HG03060 (cell line): ENCODE measurements at regions not wholly inside any gene's neighbourhood (a gene's known extent, or its start where the extent isn't known, plus 50 kb on each side); places are given as distances from the start of the nearest gene placed in this dataset.

Experiments
- ATAC-seq: cut with Tn5 transposase; IDR thresholded peaks from one replicate; pipeline ENCODE4 v1.9.1; 2021; ENCODE audit warnings: low read depth, moderate number of reproducible peaks; ENCODE audit not compliant: unreplicated experiment

GRCh38 chr15:70260580-70260979 is 162.9 kb upstream of the TLE3 start:
- ATAC-seq, result no peak

GRCh38 chr15:70259640-70260508 is 162.2 kb upstream of the TLE3 start:
- ATAC-seq, result no peak

- ATAC-seq, result no peak
These were observed 161.3 kb upstream of the TLE3 start for GRCh38 chr15:70259028-70259424.

- no peak for ATAC-seq
These were observed 160.8 kb upstream of the TLE3 start for GRCh38 chr15:70258369-70259027.

GRCh38 chr15:70257573-70258248 is 160.0 kb upstream of the TLE3 start:
- ATAC-seq, result no peak

GRCh38 chr15:70257047-70257446 is 159.3 kb upstream of the TLE3 start:
- ATAC-seq, result no peak

GRCh38 chr15:70254311-70254869 is 156.7 kb upstream of the TLE3 start:
- ATAC-seq, result no peak

GRCh38 chr15:70253461-70254156 is 155.9 kb upstream of the TLE3 start:
- no peak for ATAC-seq

- no peak for ATAC-seq
These were observed 155.2 kb upstream of the TLE3 start for GRCh38 chr15:70252951-70253320.

- no peak for ATAC-seq
These were observed 154.6 kb upstream of the TLE3 start for GRCh38 chr15:70252056-70252950.

- no peak for ATAC-seq
These were observed 153.7 kb upstream of the TLE3 start for GRCh38 chr15:70251246-70251990.

GRCh38 chr15:70250208-70251201 is 152.8 kb upstream of the TLE3 start:
- ATAC-seq, result no peak

- no peak for ATAC-seq
These were observed 151.9 kb upstream of the TLE3 start for GRCh38 chr15:70249616-70250015.

- ATAC-seq, result no peak
These were observed 150.7 kb upstream of the TLE3 start for GRCh38 chr15:70248116-70249025.

GRCh38 chr15:70247281-70247680 is 149.6 kb upstream of the TLE3 start:
- no peak for ATAC-seq

GRCh38 chr15:70246623-70247220 is 149.0 kb upstream of the TLE3 start:
- no peak for ATAC-seq
